BLaER1 (cell line): ENCODE measurements at regions not wholly inside any gene's neighbourhood (a gene's known extent, or its start where the extent isn't known, plus 50 kb on each side); places are given as distances from the start of the nearest gene placed in this dataset.

Source experiments
- H3K27ac ChIP-seq: shearing (Covaris generic); formaldehyde crosslinking; 2 replicates; pipeline ENCODE4 v1.8.1; 2022
- H3K27me3 ChIP-seq: shearing (Covaris generic); formaldehyde crosslinking; 2 replicates; pipeline ENCODE4 v1.8.1; 2022
- H3K36me3 ChIP-seq: shearing (Covaris generic); formaldehyde crosslinking; 2 replicates; pipeline ENCODE4 v1.8.1; 2022
- H3K4me1 ChIP-seq: shearing (Covaris generic); formaldehyde crosslinking; 2 replicates; pipeline ENCODE4 v1.8.1; 2022
- H3K4me2 ChIP-seq: shearing (Covaris generic); formaldehyde crosslinking; 2 replicates; pipeline ENCODE4 v1.8.1; 2022
- H3K4me3 ChIP-seq: shearing (Covaris generic); formaldehyde crosslinking; 2 replicates; pipeline ENCODE4 v1.8.1; 2022
- H3K9ac ChIP-seq: shearing (Covaris generic); formaldehyde crosslinking; 2 replicates; pipeline ENCODE4 v1.8.1; 2022
- H3K9me3 ChIP-seq: shearing (Covaris generic); formaldehyde crosslinking; 2 replicates; pipeline ENCODE4 v1.8.1; 2022
- H4K20me1 ChIP-seq: shearing (Covaris generic); formaldehyde crosslinking; 2 replicates; pipeline ENCODE4 v1.8.1; 2022
- Cebpa-rat ChIP-seq: shearing (Covaris generic); IDR thresholded peaks from 2 replicates; pipeline ENCODE4 v1.8.1; 2022

DNA sequence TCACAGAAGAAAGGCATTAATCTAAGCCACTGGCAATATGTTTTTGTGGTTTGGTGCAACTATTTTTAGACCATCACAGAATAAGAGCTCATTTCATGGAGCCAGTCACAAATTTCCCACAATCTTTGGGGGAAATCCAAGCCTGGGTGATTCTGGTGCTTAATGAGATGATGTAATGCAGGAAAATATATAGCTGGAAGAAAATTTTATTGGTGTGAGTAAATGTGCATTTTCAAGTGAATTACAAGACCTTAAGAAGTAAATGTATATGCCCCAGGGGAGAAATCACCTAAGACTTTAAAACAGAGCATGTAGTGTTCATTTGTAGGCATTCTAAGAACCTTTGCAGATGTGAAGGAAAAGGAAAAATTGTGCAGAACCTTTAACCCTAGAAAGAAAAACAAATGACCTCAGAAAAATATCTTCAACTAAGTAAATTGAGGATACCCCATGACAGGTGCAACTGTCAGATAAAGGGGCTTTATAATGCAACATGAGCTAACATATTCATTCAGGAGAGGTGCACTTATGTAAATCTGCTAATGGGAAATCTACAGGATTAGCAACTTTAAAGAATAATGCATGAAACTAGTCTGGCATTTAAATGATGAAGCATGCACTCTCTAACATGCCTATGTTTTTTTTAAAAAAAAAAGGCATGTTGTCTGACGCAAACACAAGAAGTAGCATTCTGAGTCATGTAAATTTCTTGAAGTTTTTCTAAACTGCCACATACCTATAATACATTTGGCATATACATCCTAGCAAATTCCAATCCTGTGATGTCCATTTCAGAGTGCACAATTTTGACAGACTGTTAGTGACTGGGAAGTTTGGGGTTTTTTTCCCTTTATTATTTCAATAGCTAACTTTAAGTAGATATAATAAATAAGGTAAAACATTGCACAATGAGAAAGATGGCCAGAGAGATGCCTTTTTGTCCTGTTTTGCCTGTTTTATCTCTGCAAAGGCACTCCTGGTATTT, 105.1 kb downstream of the MEX3B start:
- Histone ChIP-seq H3K4me1 (peaks cover 4% of the 10 kb centered on the region; the same call in 1 of the 2 replicates), H3K9ac (no peak overlapping the region), H3K4me3 (no peak overlapping the region), H3K4me2 (no peak overlapping the region), H3K36me3 (no peaks in the 10 kb centered on the region), H3K27me3 (no peaks in the 10 kb centered on the region), H3K9me3 (no peaks in the 10 kb centered on the region), H3K27ac (no peak overlapping the region), H4K20me1 (no peaks in the 10 kb centered on the region)
- no peak for TF ChIP-seq Cebpa-rat

DNA sequence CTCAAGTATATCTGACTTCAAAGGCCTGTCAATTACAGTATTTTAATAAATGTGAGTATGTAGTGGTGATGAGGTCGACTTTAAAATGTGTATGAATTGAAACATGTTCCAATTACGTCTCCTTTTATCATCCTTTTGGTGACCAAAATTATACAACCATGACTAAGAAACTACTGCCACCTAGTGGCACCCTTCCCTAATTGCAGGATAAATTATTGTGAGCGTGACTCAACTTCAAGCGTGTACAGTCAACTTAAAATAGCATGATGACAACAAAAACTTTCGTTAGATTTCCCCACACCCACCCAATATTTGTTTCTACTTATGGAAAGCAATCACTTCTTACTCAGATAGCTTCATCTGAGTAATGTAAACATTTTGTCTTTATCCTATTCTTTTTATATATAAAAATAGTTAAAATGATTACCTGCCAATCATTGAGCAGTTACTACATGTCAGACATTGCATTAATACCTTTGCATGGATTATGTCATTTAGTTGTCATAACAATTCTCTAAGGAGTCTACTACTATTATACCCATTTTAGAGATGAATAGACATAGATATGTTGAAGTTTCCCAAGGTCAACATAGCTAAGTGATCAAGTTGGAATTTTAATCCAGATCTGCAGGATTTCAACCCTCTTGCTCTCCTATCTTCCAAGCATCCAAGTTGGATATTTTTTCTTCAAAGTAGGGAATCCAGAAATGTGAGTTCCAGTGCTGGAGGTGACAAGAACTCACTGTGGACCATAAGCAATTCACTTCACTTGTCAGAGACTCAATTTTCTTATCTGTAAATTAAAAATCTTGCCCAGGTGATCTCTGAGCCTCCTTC, 106.0 kb downstream of the MEX3B start:
- TF ChIP-seq Cebpa-rat, result no peak
- Histone ChIP-seq H3K4me3 (no peak overlapping the region), H3K9me3 (no peaks in the 10 kb centered on the region), H3K9ac (no peak overlapping the region), H3K36me3 (no peaks in the 10 kb centered on the region), H4K20me1 (no peaks in the 10 kb centered on the region), H3K27me3 (no peaks in the 10 kb centered on the region), H3K27ac (no peak overlapping the region), H3K4me2 (no peak overlapping the region), H3K4me1 (peaks cover 4% of the 10 kb centered on the region; the same call in 1 of the 2 replicates)

DNA sequence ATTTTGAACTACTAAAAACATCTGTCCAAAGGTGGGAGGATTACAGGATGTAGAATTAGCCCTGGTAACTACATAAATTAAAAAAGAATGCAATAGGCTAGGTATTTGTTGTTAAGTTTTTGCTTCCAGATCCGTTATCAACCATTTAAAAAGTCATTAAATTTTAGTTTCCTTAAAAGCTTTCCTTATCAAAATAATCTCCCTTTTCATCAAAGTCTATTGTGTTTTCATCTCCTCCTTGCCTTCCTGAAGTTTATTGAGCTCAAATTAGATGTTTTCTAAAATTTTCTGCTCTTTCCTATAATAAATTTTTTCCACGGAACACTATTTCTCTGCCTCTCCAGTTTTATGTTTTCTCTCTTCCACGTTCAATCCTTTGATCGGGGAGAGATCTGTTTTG, 108.6 kb downstream of the MEX3B start:
- Histone ChIP-seq H3K4me3 (no peak overlapping the region), H3K4me2 (no peak overlapping the region), H3K9me3 (no peaks in the 10 kb centered on the region), H3K9ac (no peak overlapping the region), H3K4me1 (peaks cover 4% of the 10 kb centered on the region; the same call in 1 of the 2 replicates), H4K20me1 (no peaks in the 10 kb centered on the region), H3K27me3 (no peaks in the 10 kb centered on the region), H3K36me3 (no peaks in the 10 kb centered on the region), H3K27ac (no peak overlapping the region)
- TF ChIP-seq Cebpa-rat, result no peak

DNA sequence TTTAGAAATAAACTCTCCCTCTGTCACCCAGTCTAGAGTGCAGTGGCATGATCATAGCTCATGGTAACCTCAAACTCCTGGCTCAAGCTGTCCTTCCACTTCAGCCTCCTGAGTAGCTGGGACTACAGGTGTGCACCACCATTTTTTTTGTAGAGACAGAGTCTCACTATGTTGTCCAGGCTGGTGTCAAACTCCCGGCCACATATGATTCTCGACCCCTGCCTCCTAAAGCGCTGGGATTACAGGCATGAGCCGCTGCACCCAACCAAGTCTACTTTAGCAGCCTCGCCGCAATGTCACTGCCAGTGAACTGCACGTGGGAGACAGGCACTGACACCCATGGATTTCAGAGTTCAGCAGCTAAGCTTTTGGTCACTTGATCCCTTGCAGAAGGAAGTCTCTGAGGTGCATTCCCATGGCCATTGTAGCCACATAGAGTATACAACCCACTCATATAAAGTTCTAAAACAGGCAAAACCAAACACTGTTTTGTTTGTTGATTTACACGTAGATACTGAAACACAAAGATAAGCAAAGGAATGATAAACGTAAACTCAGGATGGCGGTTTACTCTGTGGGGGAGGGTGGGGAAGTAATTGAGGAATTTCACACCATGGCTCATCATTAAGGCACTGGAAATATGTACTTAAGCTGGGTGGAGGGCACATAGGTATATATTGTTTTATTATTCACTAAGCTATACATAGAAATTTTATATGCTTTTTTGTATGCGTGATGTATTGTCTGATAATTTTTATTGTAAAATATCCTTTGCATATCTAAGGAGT, 115.0 kb downstream of the MEX3B start:
- no peaks in the 10 kb centered on the region for H3K9me3 ChIP-seq
- no peaks in the 10 kb centered on the region for H3K36me3 ChIP-seq
- H3K4me2 ChIP-seq, result no peak overlapping the region
- no peaks in the 10 kb centered on the region for H3K4me1 ChIP-seq
- H3K9ac ChIP-seq, result no peak overlapping the region
- no peak overlapping the region for H3K4me3 ChIP-seq
- H4K20me1 ChIP-seq, result no peaks in the 10 kb centered on the region
- no peak for TF ChIP-seq Cebpa-rat
- no peaks in the 10 kb centered on the region for H3K27me3 ChIP-seq
- H3K27ac ChIP-seq, result no peak overlapping the region

DNA sequence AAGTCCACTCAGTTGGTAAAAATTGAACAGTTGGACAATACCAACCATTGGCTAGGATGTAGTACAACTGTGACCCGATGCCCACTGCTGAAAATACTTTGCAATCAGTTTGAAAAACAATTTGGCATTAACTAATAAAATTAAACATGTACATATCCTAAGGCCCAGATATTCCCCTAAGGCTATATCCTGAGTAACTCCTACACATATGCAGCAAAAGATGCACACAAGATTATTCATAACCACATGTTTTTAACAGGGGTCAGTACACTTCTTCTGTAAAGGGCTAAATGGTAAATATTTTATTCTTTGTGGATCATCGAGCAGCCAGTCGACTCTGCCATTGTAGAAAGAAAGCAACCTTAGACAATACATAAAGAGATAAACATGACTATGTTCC, 116.3 kb downstream of the MEX3B start:
- TF ChIP-seq Cebpa-rat, result no peak
- H3K4me3 ChIP-seq, result no peak overlapping the region
- no peak overlapping the region for H3K4me2 ChIP-seq
- no peaks in the 10 kb centered on the region for H4K20me1 ChIP-seq
- no peaks in the 10 kb centered on the region for H3K27me3 ChIP-seq
- no peaks in the 10 kb centered on the region for H3K9me3 ChIP-seq
- H3K36me3 ChIP-seq, result no peaks in the 10 kb centered on the region
- no peaks in the 10 kb centered on the region for H3K4me1 ChIP-seq
- no peak overlapping the region for H3K9ac ChIP-seq
- H3K27ac ChIP-seq, result no peak overlapping the region

DNA sequence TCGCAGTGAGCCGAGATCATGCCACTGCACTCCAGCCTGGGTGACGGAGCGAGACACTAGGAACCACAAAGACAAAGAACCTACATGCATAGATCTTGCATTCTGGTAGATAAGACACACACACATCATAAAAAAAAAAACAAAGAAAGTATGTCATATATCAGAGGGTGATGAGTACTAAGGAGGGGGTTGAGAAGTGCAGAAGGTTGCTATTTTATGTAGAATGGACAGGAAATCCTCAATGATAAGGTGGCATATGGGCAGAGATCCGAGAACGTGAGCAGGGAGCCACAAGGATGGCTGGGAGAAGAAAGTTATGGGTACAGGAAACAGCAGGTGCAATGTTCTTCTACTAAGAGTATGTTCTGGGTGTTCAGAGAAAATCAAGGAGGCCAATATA, 118.8 kb downstream of the MEX3B start:
- Histone ChIP-seq H4K20me1 (no peaks in the 10 kb centered on the region), H3K36me3 (no peaks in the 10 kb centered on the region), H3K9me3 (peaks cover 7% of the 10 kb centered on the region; the same call in 1 of the 2 replicates), H3K4me1 (no peaks in the 10 kb centered on the region), H3K4me3 (no peak overlapping the region), H3K4me2 (no peak overlapping the region), H3K27me3 (no peaks in the 10 kb centered on the region), H3K27ac (no peak overlapping the region), H3K9ac (no peak overlapping the region)
- TF ChIP-seq Cebpa-rat, result no peak

DNA sequence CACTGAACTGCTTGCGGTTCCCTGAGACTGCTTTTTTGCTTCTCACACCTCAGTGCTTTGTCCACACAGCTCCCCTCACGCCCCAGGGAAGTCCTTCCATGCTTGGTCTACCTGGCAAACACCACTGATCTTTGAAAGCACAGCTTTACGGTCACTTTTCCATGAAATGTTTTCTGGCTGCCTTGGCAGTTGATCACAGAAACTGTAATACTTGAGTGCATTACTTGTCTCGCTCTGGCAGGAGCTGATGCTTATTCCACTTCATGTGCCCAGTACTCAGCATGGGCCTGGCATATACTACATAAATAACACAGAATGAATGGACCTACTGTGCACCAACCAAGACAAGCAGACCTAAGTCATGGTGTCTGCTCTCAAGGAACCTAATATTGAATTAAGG, 121.1 kb downstream of the MEX3B start:
- Histone ChIP-seq H3K27ac (no peak overlapping the region), H3K4me2 (no peak overlapping the region), H4K20me1 (no peaks in the 10 kb centered on the region), H3K36me3 (no peaks in the 10 kb centered on the region), H3K9ac (no peak overlapping the region), H3K9me3 (peaks cover 25% of the 10 kb centered on the region), H3K4me3 (no peak overlapping the region), H3K27me3 (no peaks in the 10 kb centered on the region), H3K4me1 (no peaks in the 10 kb centered on the region)
- TF ChIP-seq Cebpa-rat, result no peak

DNA sequence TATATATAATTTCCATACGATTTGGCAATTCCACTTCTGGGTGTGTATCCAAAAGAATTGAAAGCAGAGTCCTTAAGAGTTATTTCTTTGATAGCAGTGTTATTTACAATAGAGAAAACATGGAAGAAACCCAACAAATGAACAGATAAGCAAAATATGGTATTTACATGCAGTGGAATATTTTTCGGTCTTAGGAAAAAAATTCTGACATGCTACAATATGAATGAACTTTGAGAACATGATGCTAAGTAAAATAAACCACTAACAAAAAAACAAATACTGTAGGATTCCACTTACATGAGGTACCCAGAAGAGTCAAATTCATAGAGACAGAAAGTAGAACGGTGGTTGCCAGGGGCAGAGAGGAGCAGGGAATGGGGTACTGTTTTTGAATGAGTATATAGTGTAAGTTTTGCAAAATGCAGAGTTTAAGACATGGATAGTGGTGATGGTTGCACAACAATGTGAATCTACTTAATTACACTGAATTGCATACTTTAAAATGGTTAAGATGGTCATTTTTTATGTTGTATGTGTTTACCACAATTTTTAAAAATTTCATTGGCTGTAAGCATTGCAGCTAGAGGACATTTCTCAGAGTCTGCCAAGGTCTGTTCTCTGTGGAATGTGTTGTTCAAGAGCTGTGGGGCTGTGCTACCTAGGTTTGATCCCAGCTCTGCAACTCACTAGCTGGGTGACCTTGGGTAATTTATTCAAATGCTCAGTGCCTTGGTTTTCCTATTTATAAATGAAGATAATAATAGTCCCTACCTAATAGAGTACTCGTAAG, 122.1 kb downstream of the MEX3B start:
- no peaks in the 10 kb centered on the region for H3K27me3 ChIP-seq
- peaks cover 35% of the 10 kb centered on the region for H3K9me3 ChIP-seq
- no peak overlapping the region for H3K27ac ChIP-seq
- H3K4me3 ChIP-seq, result no peak overlapping the region
- H3K4me2 ChIP-seq, result no peak overlapping the region
- no peak for TF ChIP-seq Cebpa-rat
- no peak overlapping the region for H3K9ac ChIP-seq
- H4K20me1 ChIP-seq, result no peaks in the 10 kb centered on the region
- no peaks in the 10 kb centered on the region for H3K4me1 ChIP-seq
- no peaks in the 10 kb centered on the region for H3K36me3 ChIP-seq

DNA sequence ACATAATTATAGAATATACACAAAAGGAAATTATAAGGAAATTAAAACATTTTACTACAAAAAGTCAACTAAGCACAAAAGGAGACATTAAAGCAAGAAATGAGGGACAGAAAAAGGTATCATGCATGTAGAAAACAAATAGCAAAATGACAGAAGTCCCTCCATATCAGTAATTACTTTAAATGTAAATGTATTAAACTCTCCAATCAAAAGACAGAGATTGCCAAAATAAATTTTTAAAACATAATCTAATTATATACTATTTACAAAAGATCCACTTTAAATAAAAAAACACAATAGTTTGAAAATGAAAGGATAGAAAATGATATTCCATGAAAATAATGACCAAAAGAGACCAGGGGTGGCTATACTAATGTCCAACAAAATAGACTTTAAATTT, 123.7 kb downstream of the MEX3B start:
- TF ChIP-seq Cebpa-rat, result no peak
- Histone ChIP-seq H3K27ac (no peak overlapping the region), H3K9me3 (peaks cover 51% of the 10 kb centered on the region), H3K4me2 (no peak overlapping the region), H3K9ac (no peak overlapping the region), H3K27me3 (no peaks in the 10 kb centered on the region), H3K36me3 (no peaks in the 10 kb centered on the region), H3K4me3 (no peak overlapping the region), H3K4me1 (no peaks in the 10 kb centered on the region), H4K20me1 (no peaks in the 10 kb centered on the region)
